ENCODE measurements at regions not wholly inside any gene's neighbourhood (a gene's known extent, or its start where the extent isn't known, plus 50 kb on each side); places are given as distances from the start of the nearest gene placed in this dataset.

GRCh38 chr13:89862011-89862690, 1485.3 kb upstream of the MIR17HG start:
- no peak overlapping the region for H3K27ac ChIP-seq (ENCODE audit: extremely low read depth, low read depth, low read length)
- H3K4me1 ChIP-seq (ENCODE audit: control insufficient read depth, insufficient read depth, low read length): no peaks in the 10 kb centered on the region
- no peak for TF ChIP-seq ZNF10 (tag by site-specific recombination; IDR thresholded peaks at IDR 0.05)
- no peak for TF ChIP-seq KLF17 (tag by site-specific recombination; IDR thresholded peaks at IDR 0.05)
- no peak for TF ChIP-seq ZNF610 (tag by site-specific recombination; IDR thresholded peaks at IDR 0.05; ENCODE audit: borderline replicate concordance)
- TF ChIP-seq ZNF692 (tag by site-specific recombination; IDR thresholded peaks at IDR 0.05): no peak
- no peak for TF ChIP-seq ZNF48 (tag by site-specific recombination; IDR thresholded peaks at IDR 0.05)
- TF ChIP-seq ZNF23 (tag by site-specific recombination; IDR thresholded peaks at IDR 0.05; ENCODE audit: borderline replicate concordance): no peak
- no peak for TF ChIP-seq ZFP3 (tag by site-specific recombination; IDR thresholded peaks at IDR 0.05; ENCODE audit: low read depth)
- no peak for TF ChIP-seq ZNF792 (tag by site-specific recombination; IDR thresholded peaks at IDR 0.05)
- no peak for TF ChIP-seq ZNF18 (tag by site-specific recombination; IDR thresholded peaks at IDR 0.05)
- TF ChIP-seq REPIN1 (tag by site-specific recombination; IDR thresholded peaks at IDR 0.05; ENCODE audit: low read depth): no peak
- no peak for TF ChIP-seq AEBP2 (tag by site-specific recombination; IDR thresholded peaks at IDR 0.05; ENCODE audit: borderline replicate concordance)
- TF ChIP-seq HOXA7 (CRISPR knock-in tag; IDR thresholded peaks at IDR 0.05; ENCODE audit: borderline replicate concordance): no peak
- TF ChIP-seq ZNF510 (tag by site-specific recombination; IDR thresholded peaks at IDR 0.05; ENCODE audit: insufficient replicate concordance): no peak
- no peak for TF ChIP-seq PRDM1 (tag by site-specific recombination; IDR thresholded peaks at IDR 0.05)
- TF ChIP-seq FEZF1 (tag by site-specific recombination; IDR thresholded peaks at IDR 0.05): no peak
- no peak for TF ChIP-seq ZNF704 (tag by site-specific recombination; IDR thresholded peaks at IDR 0.05)
- H3K9me3 ChIP-seq (ENCODE audit: control insufficient read depth, insufficient read depth, low read depth, low read length): no peaks in the 10 kb centered on the region
- CTCF ChIA-PET: no interaction called here
- no peak overlapping the region for H3K4me3 ChIP-seq (ENCODE audit: low read depth, low read length)
- POLR2A ChIA-PET: no interaction called here
- no peaks in the 10 kb centered on the region for H3K36me3 ChIP-seq (ENCODE audit: control insufficient read depth in 2 of 2, insufficient read depth in 1 of 2, low read length in 2 of 2)

- Histone ChIP-seq H3K9me3 (ENCODE audit: control insufficient read depth, insufficient read depth, low read depth, low read length) (no peaks in the 10 kb centered on the region), H3K4me3 (ENCODE audit: low read depth, low read length) (no peak overlapping the region), H3K27ac (ENCODE audit: extremely low read depth, low read depth, low read length) (no peak overlapping the region), H3K36me3 (ENCODE audit: control insufficient read depth in 2 of 2, insufficient read depth in 1 of 2, low read length in 2 of 2) (no peaks in the 10 kb centered on the region), H3K4me1 (ENCODE audit: control insufficient read depth, insufficient read depth, low read length) (no peaks in the 10 kb centered on the region)
- ChIA-PET POLR2A (no interaction called here), CTCF (no interaction called here)
- no peak for TF ChIP-seq ZNF341 (tag by site-specific recombination; IDR thresholded peaks at IDR 0.05; ENCODE audit: low read depth)
- TF ChIP-seq ZNF146 (tag by site-specific recombination; IDR thresholded peaks at IDR 0.05): no peak
- TF ChIP-seq ZNF23 (tag by site-specific recombination; IDR thresholded peaks at IDR 0.05; ENCODE audit: borderline replicate concordance): no peak
- no peak for TF ChIP-seq ZNF221 (tag by site-specific recombination; IDR thresholded peaks at IDR 0.05; ENCODE audit: borderline replicate concordance)
- no peak for TF ChIP-seq ZEB2 (tag by site-specific recombination; IDR thresholded peaks at IDR 0.05)
- no peak for TF ChIP-seq INSM2 (tag by site-specific recombination; IDR thresholded peaks at IDR 0.05)
- TF ChIP-seq ZNF571 (tag by site-specific recombination; IDR thresholded peaks at IDR 0.05): no peak
- no peak for TF ChIP-seq ZNF843 (tag by site-specific recombination; IDR thresholded peaks at IDR 0.05)
- TF ChIP-seq ZNF114 (tag by site-specific recombination; IDR thresholded peaks at IDR 0.05): no peak
- no peak for TF ChIP-seq KLF1 (tag by site-specific recombination; IDR thresholded peaks at IDR 0.05)
- no peak for TF ChIP-seq ZBTB21 (tag by site-specific recombination; IDR thresholded peaks at IDR 0.05)
These were observed 1484.8 kb upstream of the MIR17HG start for GRCh38 chr13:89862691-89863036.

Data from HEK293 (cell line).